Spinal cord (tissue), 9 donors: ENCODE measurements at regions not wholly inside any gene's neighbourhood (a gene's known extent, or its start where the extent isn't known, plus 50 kb on each side); places are given as distances from the start of the nearest gene placed in this dataset.

Experiments
- DNase-seq, 6 donors: peaks; one replicate each; pipeline versions ENCODE4 v3.0.0 to v3.0.0-alpha.2; 2013 to 2015; ENCODE audit warnings: low spot score in 6 of 6, low read depth in 4 of 6
- H3K27ac ChIP-seq: one replicate; pipeline ENCODE4 v1.5.1; 2013; ENCODE audit warnings: low read depth, low read length, control low read depth
- H3K27me3 ChIP-seq: one replicate; pipeline ENCODE4 v1.6.1; 2013; ENCODE audit warnings: low read length; ENCODE audit not compliant: control insufficient read depth, insufficient read depth
- H3K36me3 ChIP-seq: one replicate; pipeline ENCODE4 v1.6.1; 2013; ENCODE audit warnings: low read length; ENCODE audit not compliant: control insufficient read depth, insufficient read depth
- H3K4me1 ChIP-seq: one replicate; pipeline ENCODE4 v1.6.1; 2013; ENCODE audit warnings: low read length; ENCODE audit not compliant: control insufficient read depth, insufficient read depth
- H3K4me3 ChIP-seq: one replicate; pipeline ENCODE4 v1.5.1; 2013; ENCODE audit warnings: low read depth, low read length, control low read depth
- H3K9me3 ChIP-seq: one replicate; pipeline ENCODE4 v1.6.1; 2013; ENCODE audit warnings: low read length; ENCODE audit not compliant: control insufficient read depth, insufficient read depth
- WGBS: methylation state at CpG from one replicate; pipeline ENCODE4 v1.1.5; 2013; ENCODE audit warnings: missing lambda C conversion rate; ENCODE audit not compliant: insufficient coverage; 5-methylcytosine and 5-hydroxymethylcytosine counted together
- donor health status: healthy.

DNA sequence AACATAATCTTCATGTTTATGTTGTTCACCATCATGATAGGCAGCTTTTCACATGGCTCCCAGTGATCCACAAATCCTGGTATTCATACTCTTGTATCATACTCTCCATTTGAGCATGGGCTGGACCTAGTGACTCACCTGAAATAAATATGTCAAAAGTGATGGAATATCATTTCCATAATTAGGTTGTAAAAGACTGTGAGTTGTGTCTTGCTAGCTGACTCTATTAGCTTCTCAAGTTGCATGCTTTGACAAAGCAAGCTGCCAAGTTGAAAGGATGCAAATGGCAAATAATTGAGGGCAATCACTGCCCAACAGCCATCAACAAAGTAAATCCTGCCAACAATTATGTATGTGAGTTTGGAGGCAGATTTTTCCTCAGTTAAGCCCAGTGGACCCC lies 300.4 kb downstream of the AHR start:
- Histone ChIP-seq H3K9me3 (no peaks in the 10 kb centered on the region), H3K4me3 (no peak overlapping the region), H3K4me1 (no peaks in the 10 kb centered on the region), H3K27me3 (no peaks in the 10 kb centered on the region), H3K27ac (no peak overlapping the region), H3K36me3 (no peaks in the 10 kb centered on the region)
- DNase-seq, result no peak

GRCh38 chr7:17599733-17600339 lies 301.4 kb downstream of the AHR start:
- no peak overlapping the region for H3K27ac ChIP-seq
- DNase-seq, result peak in 1 of 6 donors; percentile 1
- no peaks in the 10 kb centered on the region for H3K4me1 ChIP-seq
- WGBS, result no CpG with 5 or more reads among the region's 7 CpGs
- no peaks in the 10 kb centered on the region for H3K9me3 ChIP-seq
- no peaks in the 10 kb centered on the region for H3K27me3 ChIP-seq
- no peak overlapping the region for H3K4me3 ChIP-seq
- no peaks in the 10 kb centered on the region for H3K36me3 ChIP-seq

- Histone ChIP-seq H3K27me3 (no peaks in the 10 kb centered on the region), H3K36me3 (no peaks in the 10 kb centered on the region), H3K4me3 (no peak overlapping the region), H3K27ac (no peak overlapping the region), H3K4me1 (no peaks in the 10 kb centered on the region), H3K9me3 (no peaks in the 10 kb centered on the region)
- no CpG with 5 or more reads among the region's 2 CpGs for WGBS
- peak in 1 of 6 donors; percentile 13 for DNase-seq
Measured at GRCh38 chr7:17600340-17600752, 301.9 kb downstream of the AHR start.

GRCh38 chr7:17601921-17602320 lies 303.5 kb downstream of the AHR start:
- no peaks in the 10 kb centered on the region for H3K9me3 ChIP-seq
- no peaks in the 10 kb centered on the region for H3K27me3 ChIP-seq
- H3K27ac ChIP-seq, result no peak overlapping the region
- DNase-seq, result no peak
- H3K4me1 ChIP-seq, result no peaks in the 10 kb centered on the region
- no peaks in the 10 kb centered on the region for H3K36me3 ChIP-seq
- WGBS, result 100% methylated on average over 1 of the region's 1 CpG
- no peak overlapping the region for H3K4me3 ChIP-seq

DNA sequence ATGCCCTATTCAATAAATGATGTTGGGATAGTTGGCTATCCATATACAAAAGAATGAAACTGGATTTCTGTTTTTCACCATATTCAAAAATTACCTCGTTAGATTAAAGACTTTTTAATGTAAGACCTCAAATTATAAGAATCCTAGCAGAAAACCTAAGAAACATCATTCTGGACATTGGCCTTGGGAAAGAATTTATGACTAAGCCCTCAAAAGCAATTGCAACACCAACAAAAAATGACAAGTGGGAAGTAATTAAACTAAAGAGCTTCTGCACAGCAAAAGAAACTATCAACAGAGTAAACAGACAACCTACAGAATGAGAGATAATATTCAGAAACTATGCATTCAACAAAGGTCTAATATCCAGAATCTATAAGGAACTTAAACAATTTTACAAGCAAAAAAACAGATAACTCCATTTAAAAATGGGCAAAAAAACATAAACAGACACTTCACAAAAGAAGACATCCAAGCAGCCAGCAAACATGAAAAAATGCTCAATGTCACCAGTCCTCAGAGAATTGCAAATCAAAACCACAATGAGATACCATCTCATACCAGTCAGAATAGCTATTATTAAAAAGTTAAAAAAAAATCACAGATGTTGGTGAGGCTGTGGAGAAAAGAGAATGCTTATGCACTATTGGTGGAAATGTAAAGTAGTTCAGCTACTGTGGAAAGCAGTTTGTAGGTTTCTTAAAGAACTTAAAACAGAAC lies 309.8 kb downstream of the AHR start:
- DNase-seq, result no peak
- no CpG with 5 or more reads among the region's 1 CpG for WGBS
- Histone ChIP-seq H3K9me3 (no peaks in the 10 kb centered on the region), H3K27me3 (no peaks in the 10 kb centered on the region), H3K27ac (no peak overlapping the region), H3K36me3 (no peaks in the 10 kb centered on the region), H3K4me3 (no peak overlapping the region), H3K4me1 (no peaks in the 10 kb centered on the region)

- Histone ChIP-seq H3K4me3 (no peak overlapping the region), H3K36me3 (no peaks in the 10 kb centered on the region), H3K27me3 (no peaks in the 10 kb centered on the region), H3K9me3 (no peaks in the 10 kb centered on the region), H3K4me1 (no peaks in the 10 kb centered on the region), H3K27ac (no peak overlapping the region)
- 100% methylated on average over 1 of the region's 4 CpGs for WGBS
- no peak for DNase-seq
Measured at GRCh38 chr7:17611611-17612010, 313.2 kb downstream of the AHR start.

GRCh38 chr7:17613338-17614041 lies 315.0 kb downstream of the AHR start:
- Histone ChIP-seq H3K9me3 (no peaks in the 10 kb centered on the region), H3K4me3 (no peak overlapping the region), H3K27me3 (no peaks in the 10 kb centered on the region), H3K36me3 (no peaks in the 10 kb centered on the region), H3K4me1 (no peaks in the 10 kb centered on the region), H3K27ac (no peak overlapping the region)
- WGBS, result 100% methylated on average over 1 of the region's 2 CpGs
- DNase-seq, result no peak

GRCh38 chr7:17617380-17617779 lies 318.9 kb downstream of the AHR start:
- Histone ChIP-seq H3K4me1 (no peaks in the 10 kb centered on the region), H3K4me3 (no peak overlapping the region), H3K27ac (no peak overlapping the region), H3K27me3 (no peaks in the 10 kb centered on the region), H3K36me3 (no peaks in the 10 kb centered on the region), H3K9me3 (no peaks in the 10 kb centered on the region)
- WGBS, result no CpG with 5 or more reads among the region's 2 CpGs
- no peak for DNase-seq

DNA sequence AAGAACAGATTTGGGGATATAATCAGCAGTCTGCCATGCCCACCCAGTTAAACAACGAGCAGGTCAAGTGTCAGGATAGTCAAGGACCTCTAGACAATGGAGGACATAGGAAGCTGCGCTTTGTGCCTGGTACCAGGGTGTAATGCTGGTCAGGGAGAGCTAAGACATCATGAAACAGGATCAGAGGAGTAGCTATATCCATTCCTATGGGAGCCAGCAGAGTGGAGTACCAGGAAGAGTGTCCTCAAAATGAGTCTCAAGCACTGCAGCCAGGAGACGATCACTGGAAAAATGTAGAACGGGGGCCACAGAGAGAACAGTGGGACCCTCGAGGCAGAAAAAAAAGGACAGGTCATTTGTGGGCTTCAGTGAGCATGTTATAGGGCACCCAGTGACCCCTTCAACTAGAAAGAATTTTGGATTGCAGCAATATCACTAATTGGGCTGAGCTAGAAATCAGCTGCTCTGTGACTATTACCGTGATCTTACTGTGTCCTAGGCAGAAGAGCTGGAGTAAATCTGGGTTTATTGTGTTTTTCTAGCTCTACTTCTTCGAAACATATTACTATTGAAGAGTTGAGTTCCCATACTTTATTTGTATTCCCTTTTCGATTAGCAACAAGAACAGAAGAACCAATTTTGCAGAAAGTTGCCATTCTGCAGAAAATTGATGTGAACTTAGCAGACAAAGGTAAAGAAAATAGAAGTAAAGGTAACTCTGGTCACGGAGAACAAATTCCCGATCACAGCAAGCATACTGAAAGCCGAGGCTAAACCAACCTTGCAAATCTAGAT lies 319.6 kb downstream of the AHR start:
- Histone ChIP-seq H3K36me3 (no peaks in the 10 kb centered on the region), H3K9me3 (no peaks in the 10 kb centered on the region), H3K27me3 (no peaks in the 10 kb centered on the region), H3K4me1 (no peaks in the 10 kb centered on the region), H3K27ac (no peak overlapping the region), H3K4me3 (no peak overlapping the region)
- no peak for DNase-seq
- 79% methylated on average over 8 of the region's 11 CpGs for WGBS
